DMS114 treated with DMSO at 0.1 percent for 48 hours (cell line): ENCODE measurements at regions not wholly inside any gene's neighbourhood (a gene's known extent, or its start where the extent isn't known, plus 50 kb on each side); places are given as distances from the start of the nearest gene placed in this dataset.

Experiments used
- DNase-seq: peaks from one replicate; lab custom pipeline; 2025; ENCODE audit not compliant: unreplicated experiment; lab: John Stamatoyannopoulos, UW

DNA sequence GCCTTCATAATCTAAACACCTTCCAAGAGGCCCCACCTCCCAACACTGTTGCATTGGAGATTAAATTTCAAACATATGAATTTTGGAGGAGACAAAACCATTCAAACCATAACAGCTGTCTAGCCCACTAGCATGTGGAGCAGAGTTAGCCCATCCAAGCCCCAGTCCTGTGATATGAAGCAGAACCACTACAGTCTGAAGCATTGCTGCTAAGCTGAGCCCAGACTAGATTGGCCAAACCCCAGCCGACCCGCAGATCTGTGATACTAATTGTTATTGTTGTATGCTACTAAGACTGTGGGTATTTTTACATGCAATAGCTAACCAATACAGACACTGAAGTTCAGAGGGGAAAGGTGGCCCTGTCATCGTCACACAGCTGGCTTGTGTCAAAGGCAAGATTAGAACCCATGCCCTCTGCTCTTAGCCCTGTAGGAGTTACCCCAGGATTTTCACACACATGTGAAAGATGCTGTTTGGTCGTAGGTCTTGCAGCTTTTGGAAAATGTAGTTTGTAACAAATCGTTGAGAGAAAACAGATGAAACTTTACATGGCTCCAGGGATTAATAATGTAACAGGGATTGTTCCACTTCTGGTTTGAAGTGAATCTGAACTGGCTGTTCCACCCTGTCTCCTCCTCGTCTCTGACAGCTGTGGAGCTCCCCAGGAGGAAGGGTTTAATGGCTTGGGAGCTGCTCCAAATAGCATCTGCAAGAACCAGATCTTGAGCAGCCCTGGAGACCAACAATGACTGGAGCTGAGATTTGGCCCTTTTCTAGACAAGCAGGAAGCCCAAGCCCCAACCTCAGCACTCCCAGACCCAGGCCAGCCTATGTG lies 517.5 kb downstream of the MID1IP1 start:
- DNase-seq: no peak

DNA sequence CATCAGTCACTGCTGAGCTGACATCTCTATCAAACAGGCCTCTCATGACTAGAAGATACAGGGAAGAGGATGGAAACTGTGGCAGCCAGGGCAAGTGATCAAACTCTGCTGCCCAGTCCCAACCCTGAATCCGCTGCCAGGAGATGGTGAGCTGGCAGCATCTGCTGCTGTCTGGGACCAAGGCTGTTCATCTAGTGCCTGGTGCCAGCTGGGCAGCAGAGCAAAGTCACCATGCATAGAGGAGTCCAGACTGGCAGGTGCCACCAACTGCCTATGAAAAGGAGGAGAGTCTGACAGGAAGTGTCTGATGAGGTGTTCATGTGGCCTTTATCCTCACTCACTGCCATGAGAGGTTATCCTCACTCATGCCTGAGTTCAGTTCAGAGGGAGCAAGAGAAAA lies 518.9 kb downstream of the MID1IP1 start:
- no peak for DNase-seq

DNA sequence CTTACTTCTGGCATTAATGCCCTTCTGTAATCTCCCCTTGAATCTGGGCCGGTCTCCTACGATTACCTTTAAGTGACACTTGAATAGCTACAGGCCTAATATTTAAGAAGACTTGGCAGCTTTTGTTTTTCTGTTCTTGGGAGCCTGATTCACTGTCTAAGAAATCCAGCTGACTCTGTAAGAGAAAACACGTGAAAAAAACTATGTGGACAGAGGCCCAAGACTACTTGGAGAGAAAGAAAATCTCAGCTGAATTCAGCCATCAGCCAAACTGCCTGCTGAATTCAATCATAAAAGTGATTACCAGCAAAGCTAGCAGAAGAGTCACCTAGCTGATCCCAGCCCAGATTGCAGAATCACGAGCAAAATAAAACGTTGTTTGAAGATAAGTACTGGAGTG lies 521.2 kb downstream of the MID1IP1 start:
- no peak for DNase-seq

DNA sequence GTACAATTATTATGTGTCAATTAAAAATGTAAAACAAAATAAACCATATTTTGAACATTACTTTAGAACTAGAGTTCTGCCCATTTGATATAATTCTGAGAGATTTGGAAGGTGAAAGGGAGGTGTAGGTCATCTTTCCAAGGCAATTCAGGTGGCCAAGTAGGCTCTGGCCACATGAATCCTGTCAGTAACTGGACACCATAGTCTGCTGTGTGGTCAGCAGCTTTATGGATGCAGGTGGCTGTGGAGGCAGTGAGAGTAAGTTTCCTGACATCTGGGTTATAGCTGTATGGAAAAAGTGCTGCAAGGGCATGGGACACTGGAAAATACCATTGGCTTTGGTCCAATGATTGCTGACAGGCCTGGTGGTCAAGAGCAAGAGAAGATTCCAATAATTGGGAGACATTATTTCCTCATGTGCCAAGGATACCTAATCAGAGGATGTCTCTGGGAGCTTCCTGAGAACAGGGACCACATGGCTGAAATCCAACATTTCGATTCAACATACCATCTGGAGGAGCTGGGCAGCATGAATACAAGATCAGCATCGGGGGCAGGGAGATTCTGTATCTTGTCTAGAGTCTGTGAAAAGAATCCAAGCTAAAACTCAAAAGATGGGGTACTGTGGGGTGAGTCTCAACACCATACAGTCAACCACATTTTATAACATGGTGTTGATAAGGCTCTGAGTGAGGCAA lies 523.1 kb downstream of the MID1IP1 start:
- DNase-seq: no peak

DNA sequence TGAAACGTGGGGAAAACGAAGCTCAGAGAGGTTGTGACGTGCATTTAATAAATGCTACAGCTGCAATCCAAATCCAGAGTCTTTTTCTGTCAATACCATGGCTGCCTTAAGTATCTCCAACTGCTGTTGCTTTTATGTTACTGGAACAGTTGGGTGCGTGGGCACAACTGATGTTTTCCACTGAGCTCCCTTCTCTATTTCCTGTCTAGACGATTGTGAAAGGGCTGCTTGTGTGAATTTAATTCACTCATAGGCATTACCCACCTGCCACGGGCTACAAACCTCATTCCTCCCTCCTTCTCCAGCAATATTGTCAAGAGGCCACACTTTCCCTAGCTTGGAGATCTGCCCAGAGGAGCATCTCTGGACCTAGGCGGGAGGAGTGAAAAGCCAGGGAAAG lies 526.0 kb downstream of the MID1IP1 start:
- DNase-seq: no peak

DNA sequence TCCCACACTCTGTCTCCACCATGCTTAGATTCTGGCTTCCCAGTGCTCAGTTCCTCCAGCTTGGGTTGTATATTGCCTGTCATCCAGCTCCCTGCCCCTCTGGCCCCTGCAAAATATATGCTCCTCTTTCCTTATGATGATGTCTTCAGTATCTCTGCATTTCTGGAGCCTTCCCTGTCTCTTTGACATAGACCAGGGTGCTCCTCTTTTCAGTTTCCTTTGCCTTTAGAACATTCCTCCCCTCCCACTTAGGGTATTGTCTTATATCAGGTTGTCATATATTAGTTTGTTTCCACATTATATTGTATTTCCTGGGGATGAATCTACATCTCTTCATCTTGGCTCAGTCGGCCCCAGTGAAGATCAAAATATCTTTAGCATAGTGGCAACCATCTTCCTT lies 526.4 kb downstream of the MID1IP1 start:
- DNase-seq: no peak

DNA sequence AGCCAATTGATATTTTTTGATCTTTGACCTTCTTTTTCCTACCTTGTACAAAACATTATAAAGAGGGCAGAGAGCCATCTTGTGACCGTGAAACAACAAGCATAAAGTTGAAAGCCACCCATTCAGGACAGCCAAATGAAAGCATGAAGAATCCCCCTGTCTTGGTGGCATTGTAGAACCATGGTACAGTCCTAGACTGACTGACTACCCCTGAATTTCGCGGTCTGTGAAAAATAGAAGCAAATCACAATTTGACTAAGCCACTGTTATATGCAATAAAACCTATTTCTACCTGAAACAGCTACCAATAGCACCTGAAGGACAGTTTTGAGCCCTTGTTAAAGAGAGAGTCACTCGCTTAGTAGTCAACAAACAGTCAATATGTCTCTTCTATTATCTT lies 527.4 kb downstream of the MID1IP1 start:
- no peak for DNase-seq

DNA sequence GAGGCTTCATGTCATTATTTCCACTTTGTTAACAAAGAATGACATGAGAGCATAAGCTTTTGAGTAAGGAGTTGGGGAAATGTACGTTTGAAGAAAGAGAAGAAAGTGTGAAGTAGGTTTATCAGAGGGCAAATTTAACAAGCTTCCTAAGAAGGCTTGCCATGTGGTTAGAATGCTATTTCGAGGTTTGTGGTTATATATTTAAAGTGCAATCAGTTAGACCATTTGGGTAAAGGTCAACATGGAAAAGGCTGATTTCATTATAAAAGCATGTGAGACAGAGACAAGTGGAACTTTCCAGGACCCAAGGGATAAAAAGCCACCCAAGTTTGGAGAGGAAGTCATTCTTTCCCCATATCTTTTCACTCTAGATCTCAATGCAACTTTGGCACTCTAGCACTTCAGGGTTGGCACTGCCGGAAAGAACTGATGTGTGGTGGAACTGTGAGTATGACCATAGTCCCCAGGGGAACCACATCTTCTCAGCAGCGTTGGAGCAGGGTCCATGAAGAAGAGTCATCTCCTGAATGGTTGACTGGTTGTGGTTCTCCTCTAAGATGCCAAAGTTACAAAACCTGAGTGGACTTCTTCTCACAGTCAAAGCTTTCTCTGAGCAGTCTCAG lies 529.9 kb downstream of the MID1IP1 start:
- DNase-seq: no peak

DNA sequence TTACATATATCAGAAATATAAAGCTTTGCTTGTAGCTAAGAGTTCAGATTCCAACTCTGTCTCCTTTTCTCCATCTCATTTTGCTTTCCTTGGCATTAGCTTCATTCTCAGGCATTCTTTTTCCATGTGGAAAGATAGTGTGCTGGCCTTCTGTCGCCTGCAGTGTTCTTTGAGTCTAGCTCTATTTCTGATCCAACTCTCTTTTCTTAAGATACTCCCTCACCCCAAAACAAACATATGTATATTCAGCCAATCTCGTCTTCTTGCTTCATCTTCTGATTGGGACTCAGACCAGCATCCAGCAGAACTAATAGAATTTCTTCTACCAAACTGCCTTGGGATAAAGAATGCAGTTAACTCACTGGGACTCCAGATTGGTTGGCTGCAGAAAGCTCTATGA lies 532.2 kb downstream of the MID1IP1 start:
- no peak for DNase-seq

DNA sequence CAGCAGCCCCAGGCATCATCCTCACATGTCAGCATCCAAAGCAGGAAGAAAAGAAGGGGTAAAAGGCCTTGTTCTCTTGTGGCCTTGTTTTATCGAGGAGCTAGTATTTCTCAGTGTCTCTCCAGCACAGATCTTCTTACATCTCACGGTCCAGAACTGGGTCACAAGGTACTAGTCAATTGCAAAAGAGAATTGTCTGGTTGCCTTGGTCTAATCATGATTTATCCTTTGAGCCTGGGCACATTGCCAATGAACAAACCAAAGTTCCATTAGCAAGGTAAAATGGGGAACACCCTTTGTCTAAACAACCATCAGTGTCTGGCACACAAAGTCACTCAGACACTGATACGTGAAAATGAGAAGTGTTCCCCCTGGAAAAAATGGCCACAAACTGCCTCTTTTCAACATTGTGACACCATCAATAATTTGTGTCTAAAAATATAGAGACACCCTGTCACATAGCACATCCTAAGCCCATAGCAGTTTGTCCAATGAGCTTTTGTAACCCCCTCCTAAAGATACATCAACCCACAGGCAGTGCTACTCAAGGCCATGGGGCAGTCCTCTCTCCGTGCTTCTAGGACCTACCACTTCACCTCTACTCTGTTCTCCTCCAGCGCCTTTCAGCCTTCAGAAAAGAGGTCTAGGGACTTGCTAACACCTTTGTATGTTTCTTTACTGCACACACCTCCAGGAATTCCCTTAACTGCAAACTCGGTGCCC lies 534.4 kb downstream of the MID1IP1 start:
- no peak for DNase-seq

DNA sequence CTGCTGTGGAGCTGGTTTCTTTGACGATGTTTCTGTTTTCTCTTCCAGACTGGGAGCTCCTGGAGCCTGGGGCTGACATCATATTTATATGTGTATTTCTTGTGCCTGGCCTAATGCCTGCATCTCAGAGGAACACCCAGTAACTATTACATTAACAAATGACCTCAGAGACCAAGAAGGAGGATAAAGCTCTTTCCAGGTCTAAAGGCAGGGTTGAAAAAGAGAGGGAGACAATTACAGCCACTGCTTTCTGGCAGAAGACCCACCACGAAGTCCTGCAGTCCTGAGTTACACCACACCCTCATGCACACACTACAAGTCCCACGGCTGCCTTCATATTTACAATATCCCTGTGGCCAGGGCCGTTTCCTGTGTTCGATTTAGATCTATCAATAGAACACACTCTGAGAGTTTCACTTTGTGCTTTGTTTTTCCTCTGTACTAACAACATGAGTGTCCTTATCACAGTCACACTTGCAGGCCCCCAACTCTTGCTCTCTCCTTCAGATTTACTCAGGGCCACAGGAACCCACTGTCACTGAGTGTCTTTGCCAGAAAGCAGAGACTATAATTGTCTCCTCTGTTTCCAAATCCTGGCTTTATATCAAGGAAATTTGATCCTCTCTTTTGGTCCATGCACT lies 535.5 kb downstream of the MID1IP1 start:
- no peak for DNase-seq

DNA sequence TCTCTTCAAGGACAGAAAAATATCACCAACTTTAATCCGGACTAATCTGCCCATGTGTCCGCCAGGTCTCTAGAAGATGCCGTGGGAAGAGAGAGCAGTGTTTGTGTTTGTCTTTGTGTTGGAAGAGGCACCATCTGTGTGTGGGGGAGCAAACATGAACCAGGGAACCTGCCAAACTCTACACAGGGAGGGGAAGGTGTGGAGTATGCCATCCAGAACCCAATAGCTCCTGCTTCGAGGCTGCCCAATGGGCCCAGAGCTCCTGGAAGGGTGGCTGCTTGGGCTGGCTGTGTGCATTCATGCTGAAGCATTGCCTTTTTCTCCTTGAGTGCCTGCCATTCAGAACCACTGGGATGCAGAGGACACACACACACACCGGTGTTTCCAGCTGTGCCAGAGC lies 536.2 kb downstream of the MID1IP1 start:
- DNase-seq: no peak

DNA sequence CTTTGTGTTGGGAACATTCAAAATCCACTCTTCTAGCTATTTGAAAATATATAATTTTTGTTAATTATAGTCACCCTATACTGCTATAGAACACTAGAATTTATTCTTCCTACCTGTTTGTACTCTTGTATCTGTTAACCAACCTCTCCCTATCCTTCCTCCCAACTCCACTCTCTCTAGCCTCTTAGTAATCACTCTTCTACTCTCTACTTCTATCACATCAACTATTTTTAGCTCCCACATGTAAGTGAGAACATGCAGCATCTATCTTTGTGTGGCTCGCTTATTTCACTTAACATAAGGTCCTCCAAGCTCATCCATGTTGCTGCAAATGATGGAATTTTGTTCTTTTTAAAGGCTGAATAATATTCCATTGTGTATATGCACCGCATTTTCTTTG lies 537.3 kb downstream of the MID1IP1 start:
- no peak for DNase-seq

DNA sequence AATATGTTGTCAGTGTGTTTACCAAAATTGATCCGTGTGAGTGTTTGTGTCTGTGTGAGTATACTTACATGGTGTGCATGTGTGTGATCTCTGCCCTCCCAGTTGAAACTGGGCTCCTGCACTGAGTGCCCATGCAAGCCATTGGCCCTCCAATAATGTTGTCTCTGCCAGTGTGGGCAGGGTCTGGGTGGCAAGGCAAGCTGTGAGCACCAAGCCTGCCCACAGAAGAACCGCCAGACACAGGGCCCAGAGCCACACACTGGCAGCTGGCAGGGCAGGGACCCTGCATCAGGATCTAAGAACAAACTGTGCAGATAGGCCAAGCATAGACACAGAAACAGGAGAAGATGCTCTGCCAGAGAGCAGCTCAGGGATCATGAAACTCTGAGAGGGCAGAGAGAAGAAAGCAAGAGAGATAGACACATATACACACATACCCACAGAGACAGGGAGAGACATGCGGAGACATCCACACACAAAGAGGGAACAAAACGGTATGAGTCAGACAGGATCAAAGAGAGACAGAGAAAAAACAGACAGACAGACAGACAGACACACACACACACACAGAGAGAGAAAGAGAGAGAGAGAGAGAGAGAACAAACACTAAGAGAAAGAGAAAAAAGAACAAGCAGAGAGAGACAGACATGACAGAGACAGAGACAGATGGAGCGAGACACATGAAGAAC lies 555.0 kb downstream of the MID1IP1 start:
- no peak for DNase-seq

DNA sequence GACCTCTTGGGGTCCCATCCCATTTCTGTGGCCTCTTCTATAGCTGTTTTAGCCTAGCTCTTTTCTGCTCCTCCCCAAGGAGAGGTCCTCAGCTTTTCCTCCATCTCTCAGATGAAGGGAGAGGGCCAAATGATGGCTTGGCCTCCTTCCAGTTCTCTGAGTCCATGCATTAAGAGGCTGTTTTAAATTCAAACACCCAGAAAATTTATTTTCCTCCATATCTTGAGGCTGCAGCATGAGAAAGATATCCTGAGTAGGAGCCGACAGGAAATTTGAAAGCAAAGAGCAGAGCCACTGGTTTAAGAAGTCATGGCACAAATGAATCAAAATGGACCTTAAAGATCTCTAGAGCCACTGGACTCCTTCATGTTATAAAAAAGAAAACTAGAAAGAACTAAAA lies 558.8 kb downstream of the MID1IP1 start:
- no peak for DNase-seq

DNA sequence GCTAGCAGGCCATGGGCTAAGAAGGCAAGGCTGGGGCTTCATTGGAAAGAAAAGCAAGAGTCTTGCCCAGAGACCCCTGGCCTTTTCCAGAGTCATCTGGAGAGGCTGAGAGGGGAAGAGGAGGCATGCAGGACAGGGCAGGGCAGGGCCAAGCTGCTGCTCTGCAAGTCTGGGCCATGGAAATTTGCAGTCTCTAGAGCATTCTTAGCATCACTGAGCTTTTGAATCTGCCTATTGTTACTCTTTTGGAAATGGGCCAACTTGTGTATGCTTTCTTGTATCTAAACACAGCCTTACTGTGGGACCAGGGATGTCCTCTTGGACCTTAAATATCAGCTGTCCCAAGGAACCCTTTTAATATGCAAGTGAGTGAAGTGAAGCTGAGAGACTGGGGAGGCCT lies 560.5 kb downstream of the MID1IP1 start:
- no peak for DNase-seq

DNA sequence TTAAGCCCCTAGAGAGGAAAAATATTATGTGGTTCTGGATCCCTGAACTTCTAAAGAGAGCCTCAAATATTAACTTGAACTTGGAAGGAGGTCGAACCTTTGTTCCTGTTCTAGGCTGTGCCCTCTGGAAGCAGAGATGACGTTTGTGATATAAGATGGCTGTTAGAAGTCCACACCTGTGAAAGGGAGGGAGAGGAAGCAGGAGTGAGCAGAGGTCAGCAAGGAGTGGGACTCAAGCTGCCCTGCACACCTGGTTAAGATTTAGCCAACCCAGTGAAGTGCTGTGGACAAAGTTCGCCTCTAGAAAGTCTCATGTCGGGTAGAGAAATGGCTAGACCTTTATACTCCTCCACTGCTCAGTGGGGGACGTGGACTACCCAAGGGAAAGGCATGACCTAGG lies 566.2 kb downstream of the MID1IP1 start:
- DNase-seq: no peak

DNA sequence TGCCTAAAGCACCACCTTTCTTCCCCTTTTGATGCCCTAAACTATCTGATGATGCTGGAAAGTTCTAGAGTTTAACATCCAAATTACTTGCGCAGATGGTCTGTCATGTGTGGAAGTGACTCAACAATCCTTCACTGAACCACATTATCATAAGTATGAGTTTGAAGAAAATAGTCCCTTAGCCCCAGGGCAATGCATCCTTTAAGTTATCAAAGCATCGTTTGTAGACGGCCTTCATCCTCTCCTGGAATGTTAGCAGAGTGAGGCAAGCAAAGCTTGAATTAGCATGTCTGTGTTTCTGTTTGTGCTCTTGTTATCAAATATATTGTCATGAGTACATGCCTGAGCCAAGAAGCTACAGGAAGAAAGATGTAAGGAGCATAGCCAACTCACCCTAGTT lies 570.9 kb downstream of the MID1IP1 start:
- DNase-seq: no peak

DNA sequence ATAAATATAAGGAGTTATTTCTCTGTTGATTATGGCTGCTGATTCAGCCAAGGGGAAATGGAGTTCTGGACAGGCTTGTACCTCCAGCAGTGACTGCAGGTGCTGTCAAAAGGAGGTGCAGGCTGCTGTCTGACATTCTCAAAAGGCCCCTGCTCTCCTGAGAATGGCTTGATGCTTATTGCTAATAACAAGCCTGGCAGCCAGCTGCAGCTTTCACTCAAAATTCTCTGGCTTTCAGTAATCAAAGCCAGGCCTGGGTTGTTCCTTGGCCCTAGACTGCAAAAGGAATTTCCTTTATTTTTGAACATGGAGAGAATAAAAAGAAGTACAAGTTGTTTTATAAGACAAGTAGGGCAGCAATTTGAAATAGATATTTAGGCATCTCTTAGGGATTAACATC lies 575.9 kb downstream of the MID1IP1 start:
- DNase-seq: no peak

DNA sequence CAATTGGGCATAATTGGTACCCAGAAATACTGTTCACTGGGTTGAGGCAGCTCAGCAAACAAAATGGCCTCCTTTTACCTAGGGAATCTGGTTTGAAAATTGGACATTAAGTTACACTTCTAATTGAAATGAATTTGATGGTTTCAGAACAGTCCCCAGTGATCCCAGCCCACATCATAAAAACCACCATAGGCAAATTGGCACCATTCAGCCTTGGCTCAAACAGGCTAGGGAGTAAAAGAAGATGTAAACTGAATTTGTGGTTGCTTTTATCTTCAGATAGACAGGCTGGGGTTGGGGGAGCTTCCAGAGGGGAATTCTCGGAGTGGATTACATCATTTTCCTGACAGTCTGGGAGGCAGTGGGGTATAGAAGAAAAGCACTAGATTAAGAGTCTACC lies 576.5 kb downstream of the MID1IP1 start:
- DNase-seq: no peak

DNA sequence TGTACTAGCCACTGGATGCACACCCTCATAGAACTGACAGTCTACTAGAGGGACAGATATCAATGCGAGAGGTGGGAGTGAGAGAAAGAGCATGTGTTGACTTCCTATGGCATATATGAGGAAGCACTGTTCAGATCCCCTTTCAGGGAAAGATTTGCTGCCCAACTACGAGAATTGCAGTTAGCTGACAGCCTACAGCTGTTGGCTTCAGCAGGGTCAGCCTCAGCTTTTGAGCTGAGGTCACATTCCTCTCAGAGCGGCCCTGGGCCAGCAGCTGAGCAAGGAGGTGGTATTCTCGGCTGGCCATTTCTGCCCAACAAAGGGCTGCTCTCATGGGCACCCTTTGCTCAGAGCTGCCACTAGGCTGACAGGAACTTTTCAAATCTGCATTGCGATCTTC lies 580.2 kb downstream of the MID1IP1 start:
- no peak for DNase-seq
